Peyer's patch (tissue), 4 donors: ENCODE measurements at regions not wholly inside any gene's neighbourhood (a gene's known extent, or its start where the extent isn't known, plus 50 kb on each side); places are given as distances from the start of the nearest gene placed in this dataset.

Experiments used
- DNase-seq, 3 donors: peaks; one replicate each; pipeline ENCODE4 v3.0.0-alpha.2; 2017 to 2019
- H3K27ac ChIP-seq, 4 donors: fragments of 200-600 bp; sonication (generic); one replicate each; pipeline ENCODE4 v1.5.1; 2016 to 2019
- H3K27me3 ChIP-seq, 2 donors: fragments of 200-600 bp; sonication (generic); one replicate each; pipeline ENCODE4 v1.5.1; 2019
- H3K36me3 ChIP-seq, 3 donors: fragments of 200-600 bp; sonication (generic); one replicate each; pipeline ENCODE4 v1.5.1; 2016 to 2019
- H3K4me1 ChIP-seq, 4 donors: fragments of 200-600 bp; sonication (generic); one replicate each; pipeline ENCODE4 v1.5.1; 2016 to 2019
- H3K4me3 ChIP-seq, 4 donors: fragments of 200-600 bp; sonication (generic); 1 replicate in 3 of 4; 2 replicates in 1 of 4; pipeline ENCODE4 v1.5.1; 2016 to 2019; ENCODE audit warnings: mild to moderate bottlenecking in 1 of 4
- H3K9me3 ChIP-seq, 4 donors: fragments of 200-600 bp; sonication (generic); one replicate each; pipeline ENCODE4 v1.5.1; 2016 to 2019; ENCODE audit warnings: mild to moderate bottlenecking in 1 of 4
- CTCF ChIP-seq, 6 experiments: fragments of 450-650 bp in 4 of 6; fragments of 200-600 bp in 2 of 6; sonication (generic) in 1 of 6; IDR thresholded peaks; one replicate each; pipeline ENCODE4 v1.5.1; 2017 to 2019; ENCODE audit warnings: antibody characterized with exemption in 6 of 6, mild to moderate bottlenecking in 3 of 6, moderate library complexity in 1 of 6
- POLR2A ChIP-seq, 2 donors: fragments of 450-650 bp; IDR thresholded peaks; one replicate each; pipeline ENCODE4 v1.5.1; 2017; ENCODE audit warnings: antibody characterized with exemption in 2 of 2, mild to moderate bottlenecking in 2 of 2, moderate library complexity in 2 of 2

GRCh38 chr10:109166935-109167334, 756.4 kb downstream of the XPNPEP1 start:
- Histone ChIP-seq H3K9me3 (no peaks in the 10 kb centered on the region), H3K27ac (no peak overlapping the region), H3K4me3 (no peak overlapping the region), H3K36me3 (no peaks in the 10 kb centered on the region), H3K4me1 (no peaks in the 10 kb centered on the region), H3K27me3 (no peaks in the 10 kb centered on the region)
- no peak for DNase-seq
- TF ChIP-seq CTCF (IDR thresholded peaks at IDR 0.05) (no peak), POLR2A (IDR thresholded peaks at IDR 0.05) (no peak)

GRCh38 chr10:109159351-109159750, 764.0 kb downstream of the XPNPEP1 start:
- H3K36me3 ChIP-seq: no peaks in the 10 kb centered on the region
- H3K27ac ChIP-seq: no peak overlapping the region
- H3K4me3 ChIP-seq: no peak overlapping the region
- no peaks in the 10 kb centered on the region for H3K9me3 ChIP-seq
- H3K27me3 ChIP-seq: no peaks in the 10 kb centered on the region
- DNase-seq: no peak
- no peak for TF ChIP-seq POLR2A (IDR thresholded peaks at IDR 0.05)
- TF ChIP-seq CTCF (IDR thresholded peaks at IDR 0.05): no peak
- H3K4me1 ChIP-seq: no peaks in the 10 kb centered on the region

GRCh38 chr10:109156396-109156795, 766.9 kb downstream of the XPNPEP1 start:
- no peak for DNase-seq
- Histone ChIP-seq H3K36me3 (no peaks in the 10 kb centered on the region), H3K9me3 (no peaks in the 10 kb centered on the region), H3K27ac (no peak overlapping the region), H3K4me3 (no peak overlapping the region), H3K4me1 (no peaks in the 10 kb centered on the region), H3K27me3 (no peaks in the 10 kb centered on the region)
- no peak for TF ChIP-seq POLR2A (IDR thresholded peaks at IDR 0.05)
- no peak for TF ChIP-seq CTCF (IDR thresholded peaks at IDR 0.05)

- Histone ChIP-seq H3K4me1 (no peaks in the 10 kb centered on the region), H3K27me3 (no peaks in the 10 kb centered on the region), H3K27ac (no peak overlapping the region), H3K4me3 (no peak overlapping the region), H3K9me3 (no peaks in the 10 kb centered on the region), H3K36me3 (no peaks in the 10 kb centered on the region)
- TF ChIP-seq POLR2A (IDR thresholded peaks at IDR 0.05) (no peak), CTCF (IDR thresholded peaks at IDR 0.05) (no peak)
- no peak for DNase-seq
Measured at GRCh38 chr10:109149666-109150350, 773.5 kb downstream of the XPNPEP1 start.

GRCh38 chr10:109127363-109127762, 795.9 kb downstream of the XPNPEP1 start:
- H3K36me3 ChIP-seq: no peaks in the 10 kb centered on the region
- no peak overlapping the region for H3K4me3 ChIP-seq
- H3K4me1 ChIP-seq: no peaks in the 10 kb centered on the region
- TF ChIP-seq CTCF (IDR thresholded peaks at IDR 0.05): no peak
- TF ChIP-seq POLR2A (IDR thresholded peaks at IDR 0.05): no peak
- no peaks in the 10 kb centered on the region for H3K9me3 ChIP-seq
- H3K27me3 ChIP-seq: no peaks in the 10 kb centered on the region
- H3K27ac ChIP-seq: no peak overlapping the region
- DNase-seq: no peak

GRCh38 chr10:109126541-109126940, 796.8 kb downstream of the XPNPEP1 start:
- no peaks in the 10 kb centered on the region for H3K36me3 ChIP-seq
- DNase-seq: no peak
- no peaks in the 10 kb centered on the region for H3K27me3 ChIP-seq
- no peak overlapping the region for H3K4me3 ChIP-seq
- no peaks in the 10 kb centered on the region for H3K4me1 ChIP-seq
- no peak overlapping the region for H3K27ac ChIP-seq
- TF ChIP-seq POLR2A (IDR thresholded peaks at IDR 0.05): no peak
- TF ChIP-seq CTCF (IDR thresholded peaks at IDR 0.05): no peak
- no peaks in the 10 kb centered on the region for H3K9me3 ChIP-seq
